H9 (cell line): ENCODE measurements at regions not wholly inside any gene's neighbourhood (a gene's known extent, or its start where the extent isn't known, plus 50 kb on each side); places are given as distances from the start of the nearest gene placed in this dataset.

Experiments used
- DNase-seq: peaks from one replicate; pipeline ENCODE4 v3.0.0-alpha.2; 2017
- H2AFZ ChIP-seq: one replicate; pipeline ENCODE4 v1.6.1; 2013; ENCODE audit warnings: mild to moderate bottlenecking, low read length, control low read depth, moderate library complexity
- H2AK5ac ChIP-seq: 2 replicates; pipeline ENCODE4 v1.6.1; 2013; ENCODE audit warnings: low read length, control low read depth, mixed read lengths; ENCODE audit not compliant: insufficient read length
- H2BK120ac ChIP-seq: one replicate; pipeline ENCODE4 v1.6.1; 2013; ENCODE audit warnings: low read depth, mild to moderate bottlenecking, low read length, control low read depth, inconsistent platforms; ENCODE audit not compliant: poor library complexity, severe bottlenecking
- H2BK12ac ChIP-seq: 2 replicates; pipeline ENCODE4 v1.6.1; 2013; ENCODE audit warnings: low read length, control low read depth, mixed read lengths, low read depth; ENCODE audit not compliant: insufficient read length
- H2BK15ac ChIP-seq: 2 replicates; pipeline ENCODE4 v1.6.1; 2013; ENCODE audit warnings: low read depth, low read length, control low read depth
- H2BK20ac ChIP-seq: one replicate; pipeline ENCODE4 v1.6.1; 2013; ENCODE audit warnings: low read depth, mild to moderate bottlenecking, low read length, control low read depth, inconsistent platforms; ENCODE audit not compliant: poor library complexity, severe bottlenecking
- H2BK5ac ChIP-seq: 2 replicates; pipeline ENCODE4 v1.6.1; 2013; ENCODE audit warnings: low read length, control low read depth, mixed read lengths; ENCODE audit not compliant: insufficient read length
- H3K14ac ChIP-seq: 2 replicates; pipeline ENCODE4 v1.6.1; 2013; ENCODE audit warnings: low read length, control low read depth; ENCODE audit not compliant: insufficient read depth
- H3K18ac ChIP-seq: 2 replicates; pipeline ENCODE4 v1.6.1; 2013; ENCODE audit warnings: low read depth, mild to moderate bottlenecking, mixed read lengths, low read length, control low read depth; ENCODE audit not compliant: insufficient read length
- H3K23ac ChIP-seq: 2 replicates; pipeline ENCODE4 v1.6.1; 2013; ENCODE audit warnings: low read length, control low read depth, mixed read lengths, low read depth; ENCODE audit not compliant: insufficient read length
- H3K23me2 ChIP-seq: 2 replicates; pipeline ENCODE4 v1.6.1; 2013; ENCODE audit warnings: low read depth, mild to moderate bottlenecking, mixed read lengths, low read length, control low read depth; ENCODE audit not compliant: insufficient read length, poor library complexity, severe bottlenecking
- H3K27ac ChIP-seq: 2 replicates; pipeline ENCODE4 v1.5.1; 2013; ENCODE audit warnings: low read length, control low read depth, mixed read lengths, low read depth; ENCODE audit not compliant: insufficient read length
- H3K27me3 ChIP-seq: 2 replicates; pipeline ENCODE4 v1.6.1; 2013; ENCODE audit warnings: low read length, control low read depth, inconsistent platforms; ENCODE audit not compliant: insufficient read depth
- H3K4ac ChIP-seq: 2 replicates; pipeline ENCODE4 v1.6.1; 2013; ENCODE audit warnings: low read depth, mild to moderate bottlenecking, control low read depth, inconsistent platforms, low read length, moderate library complexity
- H3K4me1 ChIP-seq: 2 replicates; pipeline ENCODE4 v1.6.1; 2013; ENCODE audit warnings: low read length, control low read depth, inconsistent platforms; ENCODE audit not compliant: insufficient read depth
- H3K4me2 ChIP-seq: 2 replicates; pipeline ENCODE4 v1.6.1; 2013; ENCODE audit warnings: low read length, control low read depth, mixed read lengths; ENCODE audit not compliant: insufficient read length, insufficient read depth
- H3K56ac ChIP-seq: 2 replicates; pipeline ENCODE4 v1.6.1; 2013; ENCODE audit warnings: low read depth, mild to moderate bottlenecking, mixed read lengths, low read length, control low read depth; ENCODE audit not compliant: insufficient read length
- H3K79me1 ChIP-seq: 2 replicates; pipeline ENCODE4 v1.6.1; 2013; ENCODE audit warnings: low read depth, mild to moderate bottlenecking, moderate library complexity, low read length, control low read depth, inconsistent platforms; ENCODE audit not compliant: insufficient read depth, poor library complexity, severe bottlenecking
- H3K79me2 ChIP-seq: 2 replicates; pipeline ENCODE4 v1.6.1; 2013; ENCODE audit warnings: low read length, control low read depth, inconsistent platforms; ENCODE audit not compliant: insufficient read depth
- H3K9ac ChIP-seq: 2 replicates; pipeline ENCODE4 v1.6.1; 2013; ENCODE audit warnings: low read length, control low read depth, mixed read lengths; ENCODE audit not compliant: insufficient read length; ENCODE audit errors: extremely low read depth
- H3K9me3 ChIP-seq: one replicate; pipeline ENCODE4 v1.6.1; 2013; ENCODE audit warnings: low read depth, low read length, inconsistent platforms; ENCODE audit not compliant: control insufficient read depth
- H3T11ph ChIP-seq: one replicate; pipeline ENCODE4 v1.6.1; 2013; ENCODE audit warnings: mild to moderate bottlenecking, low read length, control low read depth, inconsistent platforms
- H4K20me1 ChIP-seq: one replicate; pipeline ENCODE4 v1.6.1; 2013; ENCODE audit not compliant: control insufficient read depth, insufficient read length, insufficient read depth
- H4K5ac ChIP-seq: 2 replicates; pipeline ENCODE4 v1.6.1; 2013; ENCODE audit warnings: low read depth, mild to moderate bottlenecking, mixed read lengths, low read length, control low read depth; ENCODE audit not compliant: insufficient read length
- H4K8ac ChIP-seq: replicated peaks from 2 replicates; pipeline ENCODE4 v1.6.1; 2013; ENCODE audit warnings: low read length, control low read depth, mixed read lengths, low read depth; ENCODE audit not compliant: insufficient read length
- H4K91ac ChIP-seq: 2 replicates; pipeline ENCODE4 v1.6.1; 2013; ENCODE audit warnings: low read depth, mild to moderate bottlenecking, moderate library complexity, mixed read lengths, low read length, control low read depth; ENCODE audit not compliant: insufficient read length
- H3K27ac Mint-ChIP-seq, 3 experiments: 2 replicates in 2 of 3; 3 replicates in 1 of 3; pipeline ENCODE4 v1.8.0; 2020 to 2021; ENCODE audit warnings: mixed read lengths in 3 of 3, mild to moderate bottlenecking in 1 of 3, moderate library complexity in 1 of 3
- H3K27me3 Mint-ChIP-seq: 2 replicates; pipeline ENCODE4 v1.8.0; 2021; ENCODE audit warnings: low read depth, mild to moderate bottlenecking, moderate library complexity, mixed read lengths
- H3K36me3 Mint-ChIP-seq, 3 experiments: 2 replicates in 2 of 3; 3 replicates in 1 of 3; pipeline ENCODE4 v1.8.0; 2020 to 2021; ENCODE audit warnings: low read depth in 3 of 3, mixed read lengths in 3 of 3; ENCODE audit not compliant: insufficient read depth in 1 of 3
- H3K4me1 Mint-ChIP-seq, 2 experiments: 2 replicates each; pipeline ENCODE4 v1.8.0; 2020; ENCODE audit warnings: mixed read lengths in 2 of 2
- H3K4me3 Mint-ChIP-seq, 2 experiments: 2 replicates in 1 of 2; 3 replicates in 1 of 2; pipeline ENCODE4 v1.8.0; 2020 to 2021; ENCODE audit warnings: mild to moderate bottlenecking in 2 of 2, mixed read lengths in 2 of 2, moderate library complexity in 1 of 2
- H3K9me3 Mint-ChIP-seq, 2 experiments: 2 replicates in 1 of 2; 3 replicates in 1 of 2; pipeline ENCODE4 v1.8.0; 2020; ENCODE audit warnings: mild to moderate bottlenecking in 2 of 2, mixed read lengths in 2 of 2, moderate library complexity in 1 of 2
- CTCF ChIP-seq: fragments of 200-600 bp; sonication (generic); conservative IDR thresholded peaks from 3 replicates; pipeline ENCODE4 v1.8.0; 2021; ENCODE audit warnings: antibody characterized with exemption, mild to moderate bottlenecking
- WGBS: extraction: QIAGEN DNeasy Blood & Tissue Kit; methylation state at CpG from one replicate; pipeline ENCODE4 v1.1.7; 2013; ENCODE audit warnings: missing lambda C conversion rate, low lambda C conversion rate, mixed read lengths; ENCODE audit not compliant: insufficient read length; ENCODE audit errors: extremely low coverage; 5-methylcytosine and 5-hydroxymethylcytosine counted together

GRCh38 chr21:23712166-23712565 lies 1895.1 kb downstream of the MRPL39 start:
- Histone ChIP-seq H3K79me1 (no peaks in the 10 kb centered on the region), H4K91ac (no peak overlapping the region), H3K4ac (no peak overlapping the region), H3K23me2 (no peaks in the 10 kb centered on the region), H4K5ac (no peak overlapping the region), H4K8ac (no peak overlapping the region), H2BK12ac (no peak overlapping the region), H3K23ac (no peak overlapping the region), H4K20me1 (no peaks in the 10 kb centered on the region), H3K4me2 (no peak overlapping the region), H3K18ac (no peak overlapping the region), H2BK5ac (no peak overlapping the region), H2BK120ac (no peak overlapping the region), H3K56ac (no peak overlapping the region), H2BK15ac (no peak overlapping the region), H3K14ac (no peak overlapping the region), H3T11ph (no peak overlapping the region), H2AFZ (no peak overlapping the region), H3K27me3 (no peaks in the 10 kb centered on the region), H3K9ac (no peak overlapping the region), H3K9me3 (no peaks in the 10 kb centered on the region), H3K79me2 (no peaks in the 10 kb centered on the region), H3K27ac (no peak overlapping the region), H2AK5ac (no peak overlapping the region), H2BK20ac (no peak overlapping the region), H3K4me1 (no peaks in the 10 kb centered on the region)
- Mint-ChIP-seq H3K27me3 (no peaks in the 10 kb centered on the region; the same call in 1 of the 2 replicates), H3K4me1 (no peaks in the 10 kb centered on the region), H3K36me3 (no peaks in the 10 kb centered on the region; a peak in 1 of 7 replicates), H3K27ac (no peak overlapping the region), H3K9me3 (peaks cover 41 to 54% of the 10 kb centered on the region in 2 experiments), H3K4me3 (no peak overlapping the region)
- no peak for TF ChIP-seq CTCF
- WGBS = no CpG with 5 or more reads among the region's 1 CpG
- DNase-seq = no peak
